GM23248 (cell line): ENCODE measurements at regions not wholly inside any gene's neighbourhood (a gene's known extent, or its start where the extent isn't known, plus 50 kb on each side); places are given as distances from the start of the nearest gene placed in this dataset.
"Not testable (repeated sequence)": the region's sequence is repeated elsewhere in the genome, so short reads cannot be mapped to it uniquely, and the experiment has no call there.

Experiments
- EZH2 ChIP-seq: fragments of 200-600 bp; sonication (generic); IDR thresholded peaks from 2 replicates; pipeline ENCODE4 v1.6.1; 2018; ENCODE audit warnings: antibody characterized with exemption, mild to moderate bottlenecking; ENCODE audit not compliant: insufficient read depth, poor library complexity, severe bottlenecking
- EZH2phosphoT487 ChIP-seq: fragments of 200-600 bp; sonication (generic); IDR thresholded peaks from 2 replicates; pipeline ENCODE4 v1.6.1; 2018; ENCODE audit warnings: antibody characterized with exemption, moderate library complexity, mild to moderate bottlenecking, low read depth; ENCODE audit not compliant: insufficient read depth

- not testable (repeated sequence) for TF ChIP-seq EZH2phosphoT487, EZH2
These were observed 589.0 kb upstream of the DEFB115 start for GRCh38 chr20:30668418-30668817.
